ENCODE measurements at regions not wholly inside any gene's neighbourhood (a gene's known extent, or its start where the extent isn't known, plus 50 kb on each side); places are given as distances from the start of the nearest gene placed in this dataset.

DNA sequence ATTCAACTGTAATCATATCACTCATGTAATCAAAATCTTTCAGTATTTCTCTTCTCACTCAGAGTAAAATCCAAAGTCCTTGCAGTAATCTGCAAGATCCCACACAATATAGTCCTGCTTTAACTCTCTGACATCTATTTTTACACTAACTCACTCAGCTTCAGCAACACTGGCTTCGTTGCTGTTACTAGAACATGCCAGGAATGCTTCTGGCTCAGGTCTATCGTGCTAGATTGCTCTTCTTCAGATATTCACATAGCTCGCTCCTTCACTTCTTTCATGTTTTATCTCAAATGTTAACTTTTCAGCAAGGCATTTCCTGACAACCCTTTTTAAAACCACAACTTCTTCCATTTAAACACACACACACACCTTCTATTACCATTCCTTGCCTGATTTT is 331.7 kb upstream of the HTR2C start (continued):
- TF ChIP-seq STAT1 (IDR thresholded peaks at IDR 0.05; ENCODE audit: unreplicated experiment): no peak
- TF ChIP-seq, protein P1, sequence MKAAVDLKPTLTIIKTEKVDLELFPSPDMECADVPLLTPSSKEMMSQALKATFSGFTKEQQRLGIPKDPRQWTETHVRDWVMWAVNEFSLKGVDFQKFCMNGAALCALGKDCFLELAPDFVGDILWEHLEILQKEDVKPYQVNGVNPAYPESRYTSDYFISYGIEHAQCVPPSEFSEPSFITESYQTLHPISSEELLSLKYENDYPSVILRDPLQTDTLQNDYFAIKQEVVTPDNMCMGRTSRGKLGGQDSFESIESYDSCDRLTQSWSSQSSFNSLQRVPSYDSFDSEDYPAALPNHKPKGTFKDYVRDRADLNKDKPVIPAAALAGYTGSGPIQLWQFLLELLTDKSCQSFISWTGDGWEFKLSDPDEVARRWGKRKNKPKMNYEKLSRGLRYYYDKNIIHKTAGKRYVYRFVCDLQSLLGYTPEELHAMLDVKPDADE (IDR thresholded peaks at IDR 0.05): no peak

DNA sequence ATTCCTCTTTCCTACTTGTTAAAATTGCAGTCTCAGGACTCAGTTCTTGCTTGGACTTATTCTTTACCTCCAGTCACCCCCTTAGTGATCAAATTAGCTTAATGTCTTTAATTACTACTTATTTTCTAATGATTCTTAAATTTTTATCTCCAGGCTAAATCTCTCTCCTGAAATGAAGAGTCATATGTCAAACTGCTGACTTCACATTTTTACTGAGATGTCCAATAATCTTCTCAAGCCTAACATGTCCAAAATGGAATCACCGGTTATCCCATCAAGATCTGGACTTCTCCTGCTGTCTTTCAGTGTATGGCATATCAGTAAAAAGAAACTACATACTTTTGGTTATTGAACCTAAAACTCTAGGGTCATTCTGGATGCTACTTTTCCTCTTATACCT is 332.3 kb upstream of the HTR2C start:
- TF ChIP-seq JUNB (IDR thresholded peaks at IDR 0.05; ENCODE audit: unreplicated experiment) (no peak), NANOG (IDR thresholded peaks at IDR 0.05; ENCODE audit: borderline replicate concordance) (no peak), STAT1 (IDR thresholded peaks at IDR 0.05; ENCODE audit: unreplicated experiment) (no peak), POLR2AphosphoS5 (IDR thresholded peaks at IDR 0.05; ENCODE audit: low read depth) (no peak), CREB1 (CRISPR knock-in tag; IDR thresholded peaks at IDR 0.05; ENCODE audit: low read depth) (no peak), EZH2 (IDR thresholded peaks at IDR 0.05; ENCODE audit: low read depth, unreplicated experiment) (no peak)
- TF ChIP-seq, protein P2, sequence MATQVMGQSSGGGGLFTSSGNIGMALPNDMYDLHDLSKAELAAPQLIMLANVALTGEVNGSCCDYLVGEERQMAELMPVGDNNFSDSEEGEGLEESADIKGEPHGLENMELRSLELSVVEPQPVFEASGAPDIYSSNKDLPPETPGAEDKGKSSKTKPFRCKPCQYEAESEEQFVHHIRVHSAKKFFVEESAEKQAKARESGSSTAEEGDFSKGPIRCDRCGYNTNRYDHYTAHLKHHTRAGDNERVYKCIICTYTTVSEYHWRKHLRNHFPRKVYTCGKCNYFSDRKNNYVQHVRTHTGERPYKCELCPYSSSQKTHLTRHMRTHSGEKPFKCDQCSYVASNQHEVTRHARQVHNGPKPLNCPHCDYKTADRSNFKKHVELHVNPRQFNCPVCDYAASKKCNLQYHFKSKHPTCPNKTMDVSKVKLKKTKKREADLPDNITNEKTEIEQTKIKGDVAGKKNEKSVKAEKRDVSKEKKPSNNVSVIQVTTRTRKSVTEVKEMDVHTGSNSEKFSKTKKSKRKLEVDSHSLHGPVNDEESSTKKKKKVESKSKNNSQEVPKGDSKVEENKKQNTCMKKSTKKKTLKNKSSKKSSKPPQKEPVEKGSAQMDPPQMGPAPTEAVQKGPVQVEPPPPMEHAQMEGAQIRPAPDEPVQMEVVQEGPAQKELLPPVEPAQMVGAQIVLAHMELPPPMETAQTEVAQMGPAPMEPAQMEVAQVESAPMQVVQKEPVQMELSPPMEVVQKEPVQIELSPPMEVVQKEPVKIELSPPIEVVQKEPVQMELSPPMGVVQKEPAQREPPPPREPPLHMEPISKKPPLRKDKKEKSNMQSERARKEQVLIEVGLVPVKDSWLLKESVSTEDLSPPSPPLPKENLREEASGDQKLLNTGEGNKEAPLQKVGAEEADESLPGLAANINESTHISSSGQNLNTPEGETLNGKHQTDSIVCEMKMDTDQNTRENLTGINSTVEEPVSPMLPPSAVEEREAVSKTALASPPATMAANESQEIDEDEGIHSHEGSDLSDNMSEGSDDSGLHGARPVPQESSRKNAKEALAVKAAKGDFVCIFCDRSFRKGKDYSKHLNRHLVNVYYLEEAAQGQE (IDR thresholded peaks at IDR 0.05; ENCODE audit: unreplicated experiment): no peak
- TF ChIP-seq, protein P1 (IDR thresholded peaks at IDR 0.05): no peak
- TF ChIP-seq, protein P3, sequence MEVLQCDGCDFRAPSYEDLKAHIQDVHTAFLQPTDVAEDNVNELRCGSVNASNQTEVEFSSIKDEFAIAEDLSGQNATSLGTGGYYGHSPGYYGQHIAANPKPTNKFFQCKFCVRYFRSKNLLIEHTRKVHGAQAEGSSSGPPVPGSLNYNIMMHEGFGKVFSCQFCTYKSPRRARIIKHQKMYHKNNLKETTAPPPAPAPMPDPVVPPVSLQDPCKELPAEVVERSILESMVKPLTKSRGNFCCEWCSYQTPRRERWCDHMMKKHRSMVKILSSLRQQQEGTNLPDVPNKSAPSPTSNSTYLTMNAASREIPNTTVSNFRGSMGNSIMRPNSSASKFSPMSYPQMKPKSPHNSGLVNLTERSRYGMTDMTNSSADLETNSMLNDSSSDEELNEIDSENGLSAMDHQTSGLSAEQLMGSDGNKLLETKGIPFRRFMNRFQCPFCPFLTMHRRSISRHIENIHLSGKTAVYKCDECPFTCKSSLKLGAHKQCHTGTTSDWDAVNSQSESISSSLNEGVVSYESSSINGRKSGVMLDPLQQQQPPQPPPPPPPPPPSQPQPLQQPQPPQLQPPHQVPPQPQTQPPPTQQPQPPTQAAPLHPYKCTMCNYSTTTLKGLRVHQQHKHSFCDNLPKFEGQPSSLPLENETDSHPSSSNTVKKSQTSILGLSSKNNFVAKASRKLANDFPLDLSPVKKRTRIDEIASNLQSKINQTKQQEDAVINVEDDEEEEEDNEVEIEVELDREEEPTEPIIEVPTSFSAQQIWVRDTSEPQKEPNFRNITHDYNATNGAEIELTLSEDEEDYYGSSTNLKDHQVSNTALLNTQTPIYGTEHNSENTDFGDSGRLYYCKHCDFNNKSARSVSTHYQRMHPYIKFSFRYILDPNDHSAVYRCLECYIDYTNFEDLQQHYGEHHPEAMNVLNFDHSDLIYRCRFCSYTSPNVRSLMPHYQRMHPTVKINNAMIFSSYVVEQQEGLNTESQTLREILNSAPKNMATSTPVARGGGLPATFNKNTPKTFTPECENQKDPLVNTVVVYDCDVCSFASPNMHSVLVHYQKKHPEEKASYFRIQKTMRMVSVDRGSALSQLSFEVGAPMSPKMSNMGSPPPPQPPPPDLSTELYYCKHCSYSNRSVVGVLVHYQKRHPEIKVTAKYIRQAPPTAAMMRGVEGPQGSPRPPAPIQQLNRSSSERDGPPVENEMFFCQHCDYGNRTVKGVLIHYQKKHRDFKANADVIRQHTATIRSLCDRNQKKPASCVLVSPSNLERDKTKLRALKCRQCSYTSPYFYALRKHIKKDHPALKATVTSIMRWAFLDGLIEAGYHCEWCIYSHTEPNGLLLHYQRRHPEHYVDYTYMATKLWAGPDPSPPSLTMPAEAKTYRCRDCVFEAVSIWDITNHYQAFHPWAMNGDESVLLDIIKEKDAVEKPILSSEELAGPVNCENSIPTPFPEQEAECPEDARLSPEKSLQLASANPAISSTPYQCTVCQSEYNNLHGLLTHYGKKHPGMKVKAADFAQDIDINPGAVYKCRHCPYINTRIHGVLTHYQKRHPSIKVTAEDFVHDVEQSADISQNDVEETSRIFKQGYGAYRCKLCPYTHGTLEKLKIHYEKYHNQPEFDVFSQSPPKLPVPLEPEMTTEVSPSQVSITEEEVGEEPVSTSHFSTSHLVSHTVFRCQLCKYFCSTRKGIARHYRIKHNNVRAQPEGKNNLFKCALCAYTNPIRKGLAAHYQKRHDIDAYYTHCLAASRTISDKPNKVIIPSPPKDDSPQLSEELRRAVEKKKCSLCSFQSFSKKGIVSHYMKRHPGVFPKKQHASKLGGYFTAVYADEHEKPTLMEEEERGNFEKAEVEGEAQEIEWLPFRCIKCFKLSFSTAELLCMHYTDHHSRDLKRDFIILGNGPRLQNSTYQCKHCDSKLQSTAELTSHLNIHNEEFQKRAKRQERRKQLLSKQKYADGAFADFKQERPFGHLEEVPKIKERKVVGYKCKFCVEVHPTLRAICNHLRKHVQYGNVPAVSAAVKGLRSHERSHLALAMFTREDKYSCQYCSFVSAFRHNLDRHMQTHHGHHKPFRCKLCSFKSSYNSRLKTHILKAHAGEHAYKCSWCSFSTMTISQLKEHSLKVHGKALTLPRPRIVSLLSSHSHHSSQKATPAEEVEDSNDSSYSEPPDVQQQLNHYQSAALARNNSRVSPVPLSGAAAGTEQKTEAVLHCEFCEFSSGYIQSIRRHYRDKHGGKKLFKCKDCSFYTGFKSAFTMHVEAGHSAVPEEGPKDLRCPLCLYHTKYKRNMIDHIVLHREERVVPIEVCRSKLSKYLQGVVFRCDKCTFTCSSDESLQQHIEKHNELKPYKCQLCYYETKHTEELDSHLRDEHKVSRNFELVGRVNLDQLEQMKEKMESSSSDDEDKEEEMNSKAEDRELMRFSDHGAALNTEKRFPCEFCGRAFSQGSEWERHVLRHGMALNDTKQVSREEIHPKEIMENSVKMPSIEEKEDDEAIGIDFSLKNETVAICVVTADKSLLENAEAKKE (CRISPR knock-in tag; IDR thresholded peaks at IDR 0.05): no peak
- TF ChIP-seq, protein P4, sequence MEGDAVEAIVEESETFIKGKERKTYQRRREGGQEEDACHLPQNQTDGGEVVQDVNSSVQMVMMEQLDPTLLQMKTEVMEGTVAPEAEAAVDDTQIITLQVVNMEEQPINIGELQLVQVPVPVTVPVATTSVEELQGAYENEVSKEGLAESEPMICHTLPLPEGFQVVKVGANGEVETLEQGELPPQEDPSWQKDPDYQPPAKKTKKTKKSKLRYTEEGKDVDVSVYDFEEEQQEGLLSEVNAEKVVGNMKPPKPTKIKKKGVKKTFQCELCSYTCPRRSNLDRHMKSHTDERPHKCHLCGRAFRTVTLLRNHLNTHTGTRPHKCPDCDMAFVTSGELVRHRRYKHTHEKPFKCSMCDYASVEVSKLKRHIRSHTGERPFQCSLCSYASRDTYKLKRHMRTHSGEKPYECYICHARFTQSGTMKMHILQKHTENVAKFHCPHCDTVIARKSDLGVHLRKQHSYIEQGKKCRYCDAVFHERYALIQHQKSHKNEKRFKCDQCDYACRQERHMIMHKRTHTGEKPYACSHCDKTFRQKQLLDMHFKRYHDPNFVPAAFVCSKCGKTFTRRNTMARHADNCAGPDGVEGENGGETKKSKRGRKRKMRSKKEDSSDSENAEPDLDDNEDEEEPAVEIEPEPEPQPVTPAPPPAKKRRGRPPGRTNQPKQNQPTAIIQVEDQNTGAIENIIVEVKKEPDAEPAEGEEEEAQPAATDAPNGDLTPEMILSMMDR (conservative IDR thresholded peaks at IDR 0.05; ENCODE audit: low read depth in 2 of 2): no peak
- Histone ChIP-seq H3K4me1 (ENCODE audit: insufficient read depth) (no peaks in the 10 kb centered on the region), H3K9me2 (ENCODE audit: insufficient read depth) (no peaks in the 10 kb centered on the region), H3K27ac (ENCODE audit: low read depth) (no peak overlapping the region), H2AFZ (no peak overlapping the region), H3K36me3 (ENCODE audit: insufficient read depth) (no peaks in the 10 kb centered on the region), H4K20me1 (replicated peaks; ENCODE audit: insufficient read depth) (no peaks in the 10 kb centered on the region), H3K27me3 (ENCODE audit: insufficient read depth) (no peaks in the 10 kb centered on the region), H3K4me2 (no peak overlapping the region), H3K4me3 (no peak overlapping the region), H3K79me2 (replicated peaks; ENCODE audit: insufficient read depth) (no peaks in the 10 kb centered on the region), H3F3A (replicated peaks; ENCODE audit: low read depth) (no peaks in the 10 kb centered on the region)
- Mint-ChIP-seq H3K36me3 (ENCODE audit: low read depth) (no peaks in the 10 kb centered on the region), H3K27me3 (ENCODE audit: insufficient read depth, low read depth, poor library complexity) (peaks cover 2% of the 10 kb centered on the region), H3K27ac (no peak overlapping the region), H3K4me3 (no peak overlapping the region), H3K9me3 (no peaks in the 10 kb centered on the region), H3K4me1 (peaks cover 3% of the 10 kb centered on the region; the same call in 2 of the 3 replicates)
- no peak for DNase-seq (ENCODE audit: low spot score)
- no peak for ATAC-seq

Data from GM23338 (cell line).